ENCODE measurements at regions not wholly inside any gene's neighbourhood (a gene's known extent, or its start where the extent isn't known, plus 50 kb on each side); places are given as distances from the start of the nearest gene placed in this dataset.

DNA sequence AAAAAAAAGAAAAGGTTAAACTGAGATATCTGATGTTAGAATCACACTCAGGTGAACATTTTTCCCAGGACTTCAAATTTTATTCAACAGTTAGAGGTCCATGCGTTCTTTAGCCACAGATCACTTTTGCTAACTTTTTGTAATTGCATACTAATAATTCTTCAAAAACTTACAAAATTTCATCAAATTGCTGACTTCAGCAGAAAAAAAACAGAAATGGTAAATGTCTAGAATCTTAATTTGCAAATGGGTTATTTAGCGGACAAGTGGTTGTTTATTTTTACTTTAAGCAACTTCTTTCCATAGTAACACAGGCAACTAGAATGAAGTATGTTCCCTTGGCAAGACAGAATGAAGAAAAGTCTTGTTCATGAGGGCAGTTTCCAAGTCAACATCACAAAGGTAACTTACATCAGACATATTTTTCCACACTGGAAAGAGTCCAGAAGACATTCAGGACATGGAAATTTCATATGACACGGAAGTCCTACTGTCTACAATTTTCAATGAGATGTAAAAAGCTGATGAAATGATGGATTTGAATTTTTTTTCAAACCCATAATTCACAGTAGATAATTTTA is 62.5 kb upstream of the SOX5 start:
- no peak for DNase-seq (ENCODE audit: low read depth, low spot score)

DNA sequence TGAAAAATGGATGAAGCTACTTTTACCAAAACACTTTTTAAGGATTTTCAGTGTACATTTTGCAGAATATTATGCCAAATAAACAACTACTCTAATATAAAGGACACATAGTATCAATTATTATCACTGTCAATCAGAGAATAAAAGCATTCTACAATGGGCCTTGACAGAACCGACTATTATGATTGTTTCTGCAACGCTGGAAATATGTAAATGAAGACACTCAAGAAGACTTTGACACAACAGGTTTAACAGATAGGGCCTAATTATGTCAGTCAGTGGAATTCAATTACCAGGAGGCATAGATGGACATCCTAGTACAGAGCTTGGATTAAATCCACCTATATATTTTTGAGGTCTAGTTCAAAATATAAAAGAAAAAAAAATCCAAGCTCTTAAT is 58.7 kb upstream of the SOX5 start:
- no peak for DNase-seq (ENCODE audit: low read depth, low spot score)

Data from ELF-1 (cell line).